Lung (tissue), 11 donors: ENCODE measurements at regions not wholly inside any gene's neighbourhood (a gene's known extent, or its start where the extent isn't known, plus 50 kb on each side); places are given as distances from the start of the nearest gene placed in this dataset.

ENCODE experiments used
- ATAC-seq: fragments of 200-7000 bp; cut with Tn5 transposase; one replicate; pipeline ENCODE4 v1.9.1; 2020; ENCODE audit warnings: moderate number of reproducible peaks; ENCODE audit not compliant: insufficient read depth, low FRiP score
- DNase-seq, 3 donors: peaks; one replicate each; pipeline ENCODE4 v3.0.0-alpha.2; 2013 to 2017
- H3K27ac ChIP-seq, 2 donors: one replicate each; pipeline ENCODE4 v1.5.1; 2013; ENCODE audit warnings: mild to moderate bottlenecking in 2 of 2, moderate library complexity in 2 of 2, control low read depth in 1 of 2, inconsistent platforms in 1 of 2, low read depth in 1 of 2, low read length in 1 of 2
- H3K27me3 ChIP-seq, 3 donors: one replicate each; pipeline ENCODE4 v1.5.1; 2013; ENCODE audit warnings: low read length in 2 of 3; ENCODE audit not compliant: control insufficient read depth in 3 of 3, insufficient read depth in 3 of 3
- H3K36me3 ChIP-seq, 4 donors: one replicate each; pipeline ENCODE4 v1.5.1; 2013; ENCODE audit warnings: low read length in 4 of 4, mild to moderate bottlenecking in 1 of 4, moderate library complexity in 1 of 4; ENCODE audit not compliant: control insufficient read depth in 4 of 4, insufficient read depth in 4 of 4
- H3K4me1 ChIP-seq, 5 donors: one replicate each; pipeline ENCODE4 v1.5.1; 2013; ENCODE audit warnings: low read length in 5 of 5, mild to moderate bottlenecking in 2 of 5, moderate library complexity in 1 of 5; ENCODE audit not compliant: control insufficient read depth in 5 of 5, insufficient read depth in 5 of 5
- H3K4me3 ChIP-seq: one replicate; pipeline ENCODE4 v1.5.1; 2013; ENCODE audit warnings: mild to moderate bottlenecking, control low read depth, moderate library complexity
- H3K9ac ChIP-seq, 2 donors: one replicate each; pipeline ENCODE4 v1.5.1; 2013; ENCODE audit warnings: low read length in 2 of 2, control low read depth in 1 of 2; ENCODE audit not compliant: insufficient read depth in 1 of 2
- H3K9me3 ChIP-seq, 4 donors: one replicate each; pipeline ENCODE4 v1.5.1; 2013; ENCODE audit warnings: low read length in 3 of 4, mild to moderate bottlenecking in 1 of 4, moderate library complexity in 1 of 4; ENCODE audit not compliant: control insufficient read depth in 4 of 4, insufficient read depth in 3 of 4
- WGBS, 2 donors: extraction: QIAGEN DNeasy Blood & Tissue Kit; methylation state at CpG; one replicate each; pipeline ENCODE4 v1.1.7; 2013; 5-methylcytosine and 5-hydroxymethylcytosine counted together
- TF ChIP-seq, protein P1 (sequence below): IDR thresholded peaks from 2 replicates; pipeline ENCODE4 v1.5.1; 2012; ENCODE audit warnings: mild to moderate bottlenecking; ENCODE audit errors: control extremely low read depth, extremely low read depth
- donor health status: control.
- donor health status: control.
- donor health status: Bipolar disorder and iron deficiency.
- donor health status: healthy.
- donor health status: DM: yes; HTN: yes; CAD: no.

DNA sequence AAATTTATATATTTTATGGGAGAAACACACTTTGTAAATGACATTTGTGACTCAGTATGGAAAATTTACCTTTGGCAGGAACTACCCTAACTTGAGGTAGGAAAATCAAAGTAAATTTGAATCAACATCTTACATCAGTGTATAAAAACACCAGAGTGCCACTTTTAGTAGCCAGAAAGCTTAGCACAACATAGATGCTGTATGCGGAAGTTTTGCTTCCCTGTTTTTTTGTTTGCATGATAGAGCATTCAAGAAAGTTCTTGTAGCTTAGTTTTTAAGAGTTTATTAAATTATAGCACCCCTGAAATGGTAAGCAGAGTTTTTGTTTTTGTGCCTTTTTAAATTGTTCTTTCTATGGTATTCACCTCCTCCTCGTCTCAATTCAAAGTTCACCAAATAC, 120.8 kb upstream of the RAP2B start:
- TF ChIP-seq, protein P1, sequence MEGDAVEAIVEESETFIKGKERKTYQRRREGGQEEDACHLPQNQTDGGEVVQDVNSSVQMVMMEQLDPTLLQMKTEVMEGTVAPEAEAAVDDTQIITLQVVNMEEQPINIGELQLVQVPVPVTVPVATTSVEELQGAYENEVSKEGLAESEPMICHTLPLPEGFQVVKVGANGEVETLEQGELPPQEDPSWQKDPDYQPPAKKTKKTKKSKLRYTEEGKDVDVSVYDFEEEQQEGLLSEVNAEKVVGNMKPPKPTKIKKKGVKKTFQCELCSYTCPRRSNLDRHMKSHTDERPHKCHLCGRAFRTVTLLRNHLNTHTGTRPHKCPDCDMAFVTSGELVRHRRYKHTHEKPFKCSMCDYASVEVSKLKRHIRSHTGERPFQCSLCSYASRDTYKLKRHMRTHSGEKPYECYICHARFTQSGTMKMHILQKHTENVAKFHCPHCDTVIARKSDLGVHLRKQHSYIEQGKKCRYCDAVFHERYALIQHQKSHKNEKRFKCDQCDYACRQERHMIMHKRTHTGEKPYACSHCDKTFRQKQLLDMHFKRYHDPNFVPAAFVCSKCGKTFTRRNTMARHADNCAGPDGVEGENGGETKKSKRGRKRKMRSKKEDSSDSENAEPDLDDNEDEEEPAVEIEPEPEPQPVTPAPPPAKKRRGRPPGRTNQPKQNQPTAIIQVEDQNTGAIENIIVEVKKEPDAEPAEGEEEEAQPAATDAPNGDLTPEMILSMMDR, result no peak
- Histone ChIP-seq H3K36me3 (no peaks in the 10 kb centered on the region), H3K27ac (no peak overlapping the region), H3K27me3 (no peaks in the 10 kb centered on the region), H3K4me1 (peaks cover 0 to 5% (median 0%) of the 10 kb centered on the region in 5 donors), H3K9me3 (no peaks in the 10 kb centered on the region), H3K9ac (no peak overlapping the region), H3K4me3 (no peak overlapping the region)
- WGBS, 2 donors, result 92 to 93% methylated on average over 2 of the region's 2 CpGs
- ATAC-seq, result no peak
- DNase-seq, result no peak

DNA sequence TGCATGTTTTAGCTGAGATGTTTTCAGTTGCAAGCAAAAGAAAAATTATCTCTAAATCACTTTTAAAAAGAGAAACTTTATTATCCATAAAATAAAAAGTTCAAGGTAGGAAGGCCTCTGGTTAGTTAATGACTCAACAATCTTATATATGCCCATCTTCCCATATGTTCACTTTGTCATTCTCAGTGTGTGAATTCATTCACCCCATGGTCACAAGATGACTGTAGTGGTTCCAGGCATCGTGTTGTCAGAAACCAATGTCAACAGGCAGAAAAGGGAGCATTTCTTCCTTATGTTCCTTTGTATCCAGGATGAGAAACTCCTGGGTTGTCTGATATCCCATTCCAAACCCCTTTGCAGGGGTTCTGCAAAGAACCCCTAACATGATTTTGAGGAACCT, 119.9 kb upstream of the RAP2B start:
- Histone ChIP-seq H3K27ac (no peak overlapping the region), H3K27me3 (no peaks in the 10 kb centered on the region), H3K4me3 (no peak overlapping the region), H3K36me3 (no peaks in the 10 kb centered on the region), H3K9ac (no peak overlapping the region), H3K9me3 (no peaks in the 10 kb centered on the region), H3K4me1 (peaks cover 0 to 5% (median 0%) of the 10 kb centered on the region in 5 donors)
- WGBS, 2 donors, result 76 to 100% methylated on average over 1 of the region's 1 CpG
- TF ChIP-seq, protein P1, result no peak
- DNase-seq, result no peak
- ATAC-seq, result no peak

DNA sequence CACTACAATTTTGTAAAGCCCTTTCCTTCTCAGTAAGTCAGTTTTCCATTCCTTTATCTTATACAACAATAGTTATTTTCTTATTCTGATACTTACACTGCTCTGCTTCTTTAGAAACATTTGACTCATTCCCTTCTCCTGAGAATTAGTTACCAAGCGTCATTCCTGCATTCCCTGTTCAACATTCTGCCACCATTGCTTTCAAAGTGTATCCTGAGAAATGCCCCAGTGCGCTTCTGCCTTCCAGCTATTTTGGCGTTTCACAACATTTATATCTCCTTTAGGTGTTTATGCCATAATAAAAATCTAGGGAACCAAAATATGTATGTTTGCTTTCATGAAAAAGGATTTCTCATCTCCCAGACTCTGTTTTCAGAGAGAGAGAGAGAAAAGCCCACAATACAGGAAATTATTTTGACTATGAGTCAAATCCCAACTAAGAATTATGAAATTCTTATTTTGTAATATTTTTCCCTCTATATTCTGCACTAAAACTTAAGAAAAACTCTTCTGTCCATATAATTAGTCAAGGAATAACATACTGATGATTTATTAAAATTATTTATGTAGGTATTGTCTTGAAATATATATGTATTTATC, 118.2 kb upstream of the RAP2B start:
- Histone ChIP-seq H3K27ac (no peak overlapping the region), H3K9ac (no peak overlapping the region), H3K27me3 (no peaks in the 10 kb centered on the region), H3K36me3 (no peaks in the 10 kb centered on the region), H3K4me1 (peaks cover 0 to 5% (median 0%) of the 10 kb centered on the region in 5 donors), H3K4me3 (no peak overlapping the region), H3K9me3 (no peaks in the 10 kb centered on the region)
- ATAC-seq (peak; percentile 37), DNase-seq (no peak)
- TF ChIP-seq, protein P1, result no peak
- WGBS, 2 donors, result 50 to 68% methylated on average over 3 of the region's 3 CpGs

DNA sequence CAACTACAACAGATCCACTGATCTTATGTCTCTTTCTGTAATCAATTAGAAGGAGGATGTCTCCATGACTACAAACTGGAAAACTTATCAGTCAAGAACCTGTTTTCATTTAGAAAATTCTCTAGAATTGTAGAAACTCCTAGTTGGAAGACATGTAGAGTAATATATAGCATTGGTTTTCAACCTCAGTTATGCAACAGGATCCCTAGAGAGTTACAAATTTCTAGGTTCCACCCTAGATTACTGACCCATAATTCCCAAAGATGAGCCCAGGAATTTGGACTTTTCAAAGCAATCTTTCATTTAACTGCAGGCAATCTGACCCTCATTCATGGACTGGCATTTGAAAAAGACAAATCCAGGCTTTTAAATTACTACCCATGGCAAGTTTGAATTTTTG, 116.9 kb upstream of the RAP2B start:
- no peak for DNase-seq
- H3K27me3 ChIP-seq, result no peaks in the 10 kb centered on the region
- TF ChIP-seq, protein P1, result no peak

More for the DNA sequence above, 116.9 kb upstream of the RAP2B start:
- no peak overlapping the region for H3K27ac ChIP-seq
- no peaks in the 10 kb centered on the region for H3K36me3 ChIP-seq
- no peak overlapping the region for H3K9ac ChIP-seq
- ATAC-seq, result no peak
- H3K4me3 ChIP-seq, result no peak overlapping the region
- peaks cover 0 to 5% (median 0%) of the 10 kb centered on the region in 5 donors for H3K4me1 ChIP-seq
- no peaks in the 10 kb centered on the region for H3K9me3 ChIP-seq
